IMR-90 (cell line): ENCODE measurements at regions not wholly inside any gene's neighbourhood (a gene's known extent, or its start where the extent isn't known, plus 50 kb on each side); places are given as distances from the start of the nearest gene placed in this dataset.

Source experiments
- ATAC-seq: fragments of 200-7000 bp; cut with Tn5 transposase; 2 replicates; pipeline ENCODE4 v1.9.1; 2020; ENCODE audit warnings: low read depth, mild to moderate bottlenecking, moderate library complexity
- BruUV-seq: library from RNA; stranded (reverse); fragments of 400-500 nt; replicated peaks from 2 replicates; lab custom pipeline; 2021; lab: Mats Ljungman, UMichigan
- CTCF ChIA-PET: fragments of 300-600 bp; formaldehyde crosslinking; extraction: SDS; loops from one replicate; lab custom pipeline; 2021; ENCODE audit warnings: antibody characterized with exemption; lab: Yijun Ruan, JAX
- POLR2A ChIA-PET: fragments of 300-600 bp; sonication (Branson Sonifier 250); formaldehyde crosslinking; loops from one replicate; lab custom pipeline; 2022; ENCODE audit warnings: antibody characterized with exemption; ENCODE audit not compliant: unreplicated experiment; lab: Charles Lee
- DNase-seq: peaks from one replicate; pipeline ENCODE4 v3.0.0; 2013
- H2AFZ ChIP-seq: replicated peaks from 2 replicates; pipeline ENCODE3; 2013; ENCODE audit warnings: low read length, mild to moderate bottlenecking; ENCODE audit not compliant: poor library complexity
- H2AK5ac ChIP-seq: 2 replicates; pipeline ENCODE4 v1.6.1; 2013; ENCODE audit warnings: low read depth, low read length, inconsistent platforms
- H2AK9ac ChIP-seq: replicated peaks from 2 replicates; pipeline ENCODE3; 2013; ENCODE audit warnings: mild to moderate bottlenecking, low read depth, low read length, moderate library complexity; ENCODE audit not compliant: poor library complexity
- H2BK120ac ChIP-seq: 2 replicates; pipeline ENCODE4 v1.6.1; 2013; ENCODE audit warnings: low read depth, low read length, inconsistent platforms
- H2BK15ac ChIP-seq: 3 replicates; pipeline ENCODE4 v1.6.1; 2013; ENCODE audit warnings: low read depth, low read length, inconsistent platforms
- H2BK20ac ChIP-seq: 2 replicates; pipeline ENCODE4 v1.6.1; 2013; ENCODE audit warnings: low read depth, mild to moderate bottlenecking, inconsistent platforms, low read length, moderate library complexity
- H2BK5ac ChIP-seq: 2 replicates; pipeline ENCODE4 v1.6.1; 2013; ENCODE audit warnings: mild to moderate bottlenecking, low read depth, low read length, inconsistent platforms; ENCODE audit not compliant: poor library complexity, severe bottlenecking
- H3K14ac ChIP-seq: replicated peaks from 2 replicates; pipeline ENCODE4 v1.6.1; 2013; ENCODE audit warnings: low read depth, low read length, inconsistent platforms
- H3K18ac ChIP-seq: 2 replicates; pipeline ENCODE4 v1.6.1; 2013; ENCODE audit warnings: low read depth, low read length, control low read depth
- H3K23ac ChIP-seq: 2 replicates; pipeline ENCODE4 v1.6.1; 2013; ENCODE audit warnings: low read depth, low read length, inconsistent platforms
- H3K27ac ChIP-seq: 2 replicates; pipeline ENCODE4 v1.5.1; 2013; ENCODE audit warnings: mild to moderate bottlenecking, control low read depth, low read length; ENCODE audit not compliant: insufficient read depth
- H3K27me3 ChIP-seq: 2 replicates; pipeline ENCODE4 v1.6.1; 2013; ENCODE audit warnings: low read length; ENCODE audit not compliant: control insufficient read depth, insufficient read depth
- H3K36me3 ChIP-seq: 2 replicates; pipeline ENCODE4 v1.6.1; 2013; ENCODE audit warnings: low read length, mixed read lengths; ENCODE audit not compliant: control insufficient read depth, insufficient read depth
- H3K4ac ChIP-seq: 2 replicates; pipeline ENCODE4 v1.6.1; 2013; ENCODE audit warnings: low read depth, low read length, inconsistent platforms
- H3K4me1 ChIP-seq: 2 replicates; pipeline ENCODE4 v1.6.1; 2013; ENCODE audit warnings: low read length, mixed read lengths; ENCODE audit not compliant: control insufficient read depth, insufficient read depth
- H3K4me2 ChIP-seq: 2 replicates; pipeline ENCODE4 v1.6.1; 2013; ENCODE audit warnings: low read depth, mild to moderate bottlenecking, control low read depth, low read length, moderate library complexity
- H3K4me3 ChIP-seq: 2 replicates; pipeline ENCODE4 v1.5.1; 2013; ENCODE audit warnings: low read depth, mild to moderate bottlenecking, control low read depth, low read length, moderate library complexity; ENCODE audit not compliant: insufficient read depth
- H3K56ac ChIP-seq: 2 replicates; pipeline ENCODE4 v1.6.1; 2013; ENCODE audit warnings: low read length, inconsistent platforms; ENCODE audit not compliant: insufficient read depth; ENCODE audit errors: extremely low read depth
- H3K79me1 ChIP-seq, 2 experiments: 2 replicates each; pipeline ENCODE4 v1.6.1; 2013; ENCODE audit warnings: low read length in 2 of 2, inconsistent platforms in 1 of 2, low read depth in 1 of 2
- H3K9ac ChIP-seq: 2 replicates; pipeline ENCODE4 v1.6.1; 2013; ENCODE audit warnings: low read depth, low read length, control low read depth
- H3K9me1 ChIP-seq: 2 replicates; pipeline ENCODE4 v1.6.1; 2013; ENCODE audit warnings: low read length, inconsistent platforms; ENCODE audit not compliant: insufficient read depth
- H3K9me3 ChIP-seq: 2 replicates; pipeline ENCODE4 v1.6.1; 2013; ENCODE audit warnings: low read length; ENCODE audit not compliant: control insufficient read depth, insufficient read depth
- H4K20me1 ChIP-seq: 2 replicates; pipeline ENCODE4 v1.6.1; 2013; ENCODE audit warnings: low read length, inconsistent platforms; ENCODE audit not compliant: insufficient read depth
- H4K5ac ChIP-seq: 2 replicates; pipeline ENCODE4 v1.6.1; 2013; ENCODE audit warnings: mild to moderate bottlenecking, low read depth, low read length, control low read depth
- H4K8ac ChIP-seq, 2 experiments: 2 replicates each; pipeline ENCODE4 v1.6.1; 2013; ENCODE audit warnings: low read depth in 2 of 2, low read length in 2 of 2, control low read depth in 1 of 2, inconsistent platforms in 1 of 2
- H4K91ac ChIP-seq: 2 replicates; pipeline ENCODE4 v1.6.1; 2013; ENCODE audit warnings: low read depth, low read length, inconsistent platforms; ENCODE audit not compliant: insufficient read depth
- BHLHE40 ChIP-seq: fragments of 150-350 bp; IDR thresholded peaks from 2 replicates; pipeline ENCODE4 v1.6.1; 2016; ENCODE audit warnings: mild to moderate bottlenecking, low read depth, low read length
- MAZ ChIP-seq: IDR thresholded peaks from 2 replicates; pipeline ENCODE4 v1.6.1; 2012; ENCODE audit warnings: low read depth, mild to moderate bottlenecking, low read length, improper control_type of control experiment, moderate library complexity, borderline replicate concordance
- MXI1 ChIP-seq: IDR thresholded peaks from 2 replicates; pipeline ENCODE4 v1.6.1; 2012; ENCODE audit warnings: low read depth, mild to moderate bottlenecking, low read length, moderate library complexity, borderline replicate concordance
- WGBS, 2 experiments: methylation state at CpG; one replicate each; pipeline versions ENCODE4 v1.1.5 to v1.1.7; 2013; ENCODE audit warnings: missing lambda C conversion rate in 2 of 2; ENCODE audit not compliant: insufficient read length in 1 of 2; ENCODE audit errors: extremely low coverage in 2 of 2; 5-methylcytosine and 5-hydroxymethylcytosine counted together
- dilution Hi-C: fragments of 300-500 bp; cut with HindIII; formaldehyde crosslinking; loops from one replicate; pipeline ENCODE4 v1.14.3; 2018; ENCODE audit warnings: low sequenced_read_pairs; ENCODE audit not compliant: unreplicated experiment
- in situ Hi-C: fragments of 300-500 bp; cut with MboI; formaldehyde crosslinking; loops from 3 replicates; pipeline ENCODE4 v1.14.3; 2019; ENCODE audit warnings: low sequenced_read_pairs, inconsistent platforms, mixed read lengths
- intact Hi-C: fragments of 100-400 bp; cut with micrococcal nuclease; formaldehyde crosslinking; loops from 2 replicates; pipeline ENCODE4 v1.10.0; 2022
- TF ChIP-seq, protein P1 (sequence below): fragments of 150-350 bp; IDR thresholded peaks from 2 replicates; pipeline ENCODE4 v1.6.1; 2017; ENCODE audit warnings: mild to moderate bottlenecking, antibody characterized with exemption, low read length, low read depth

GRCh38 chr2:38450509-38450908 is 73.4 kb upstream of the ATL2 start:
- Histone ChIP-seq H3K4me1 (no peaks in the 10 kb centered on the region), H3K14ac (no peak overlapping the region), H2AFZ (no peak overlapping the region), H3K9ac (no peak overlapping the region), H2AK5ac (no peak overlapping the region), H3K23ac (no peak overlapping the region), H3K36me3 (no peaks in the 10 kb centered on the region), H3K79me1 (no peaks in the 10 kb centered on the region), H3K4me3 (no peak overlapping the region), H2BK120ac (no peak overlapping the region), H2AK9ac (no peak overlapping the region), H3K9me1 (no peaks in the 10 kb centered on the region), H3K18ac (no peak overlapping the region), H4K8ac (no peak overlapping the region), H2BK15ac (no peak overlapping the region), H3K9me3 (no peaks in the 10 kb centered on the region), H4K91ac (no peak overlapping the region), H3K56ac (no peak overlapping the region), H3K4me2 (no peak overlapping the region), H2BK20ac (no peak overlapping the region), H4K20me1 (no peaks in the 10 kb centered on the region), H3K4ac (no peak overlapping the region), H4K5ac (no peak overlapping the region), H2BK5ac (no peak overlapping the region), H3K27ac (no peak overlapping the region), H3K27me3 (peaks cover 50% of the 10 kb centered on the region)
- intact Hi-C loops (no loop called here), in situ Hi-C loops (no loop called here), dilution Hi-C loops (no loop called here)
- CTCF ChIA-PET, result no interaction called here
- POLR2A ChIA-PET, result no interaction called here
- TF ChIP-seq BHLHE40 (no peak), MXI1 (no peak), MAZ (no peak)
- TF ChIP-seq, protein P1, sequence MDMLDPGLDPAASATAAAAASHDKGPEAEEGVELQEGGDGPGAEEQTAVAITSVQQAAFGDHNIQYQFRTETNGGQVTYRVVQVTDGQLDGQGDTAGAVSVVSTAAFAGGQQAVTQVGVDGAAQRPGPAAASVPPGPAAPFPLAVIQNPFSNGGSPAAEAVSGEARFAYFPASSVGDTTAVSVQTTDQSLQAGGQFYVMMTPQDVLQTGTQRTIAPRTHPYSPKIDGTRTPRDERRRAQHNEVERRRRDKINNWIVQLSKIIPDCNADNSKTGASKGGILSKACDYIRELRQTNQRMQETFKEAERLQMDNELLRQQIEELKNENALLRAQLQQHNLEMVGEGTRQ, result no peak
- DNase-seq, result no peak
- no CpG with 5 or more reads among the region's 2 CpGs for WGBS, 2 experiments
- BruUV-seq, result no TSS peak
- no peak for ATAC-seq
